ENCODE measurements at regions not wholly inside any gene's neighbourhood (a gene's known extent, or its start where the extent isn't known, plus 50 kb on each side); places are given as distances from the start of the nearest gene placed in this dataset.

DNA sequence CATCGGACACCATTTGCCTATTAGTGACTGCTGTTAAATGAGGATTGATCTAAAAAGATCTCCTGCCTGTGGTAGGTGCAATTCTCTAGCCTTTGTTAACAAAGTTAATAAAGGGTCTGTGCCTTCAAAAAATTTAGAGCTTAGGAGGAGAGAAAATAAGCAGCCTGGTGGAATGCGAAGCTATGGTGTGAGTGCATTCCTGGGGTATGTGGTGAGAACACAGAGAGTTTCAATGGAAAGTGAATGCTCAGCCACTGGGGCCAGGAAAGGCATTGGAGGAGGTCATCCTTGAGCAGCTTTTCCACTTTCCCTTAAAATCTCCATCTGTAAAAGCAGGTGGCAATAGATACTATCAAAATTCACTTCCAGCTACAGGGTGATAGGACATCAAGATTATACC is 331.2 kb upstream of the LRATD1 start:
- TF ChIP-seq, protein P1, sequence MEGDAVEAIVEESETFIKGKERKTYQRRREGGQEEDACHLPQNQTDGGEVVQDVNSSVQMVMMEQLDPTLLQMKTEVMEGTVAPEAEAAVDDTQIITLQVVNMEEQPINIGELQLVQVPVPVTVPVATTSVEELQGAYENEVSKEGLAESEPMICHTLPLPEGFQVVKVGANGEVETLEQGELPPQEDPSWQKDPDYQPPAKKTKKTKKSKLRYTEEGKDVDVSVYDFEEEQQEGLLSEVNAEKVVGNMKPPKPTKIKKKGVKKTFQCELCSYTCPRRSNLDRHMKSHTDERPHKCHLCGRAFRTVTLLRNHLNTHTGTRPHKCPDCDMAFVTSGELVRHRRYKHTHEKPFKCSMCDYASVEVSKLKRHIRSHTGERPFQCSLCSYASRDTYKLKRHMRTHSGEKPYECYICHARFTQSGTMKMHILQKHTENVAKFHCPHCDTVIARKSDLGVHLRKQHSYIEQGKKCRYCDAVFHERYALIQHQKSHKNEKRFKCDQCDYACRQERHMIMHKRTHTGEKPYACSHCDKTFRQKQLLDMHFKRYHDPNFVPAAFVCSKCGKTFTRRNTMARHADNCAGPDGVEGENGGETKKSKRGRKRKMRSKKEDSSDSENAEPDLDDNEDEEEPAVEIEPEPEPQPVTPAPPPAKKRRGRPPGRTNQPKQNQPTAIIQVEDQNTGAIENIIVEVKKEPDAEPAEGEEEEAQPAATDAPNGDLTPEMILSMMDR (IDR thresholded peaks at IDR 0.05) = no peak
- TF ChIP-seq TCF7L2 (IDR thresholded peaks at IDR 0.05; ENCODE audit: low read depth, low read length) = no peak
- no peak for TF ChIP-seq POLR2AphosphoS5 (IDR thresholded peaks at IDR 0.05; ENCODE audit: low read depth, low read length)
- TF ChIP-seq SIN3A (IDR thresholded peaks at IDR 0.05; ENCODE audit: borderline replicate concordance, insufficient read depth, low read depth, low read length) = no peak
- TF ChIP-seq, protein P2, sequence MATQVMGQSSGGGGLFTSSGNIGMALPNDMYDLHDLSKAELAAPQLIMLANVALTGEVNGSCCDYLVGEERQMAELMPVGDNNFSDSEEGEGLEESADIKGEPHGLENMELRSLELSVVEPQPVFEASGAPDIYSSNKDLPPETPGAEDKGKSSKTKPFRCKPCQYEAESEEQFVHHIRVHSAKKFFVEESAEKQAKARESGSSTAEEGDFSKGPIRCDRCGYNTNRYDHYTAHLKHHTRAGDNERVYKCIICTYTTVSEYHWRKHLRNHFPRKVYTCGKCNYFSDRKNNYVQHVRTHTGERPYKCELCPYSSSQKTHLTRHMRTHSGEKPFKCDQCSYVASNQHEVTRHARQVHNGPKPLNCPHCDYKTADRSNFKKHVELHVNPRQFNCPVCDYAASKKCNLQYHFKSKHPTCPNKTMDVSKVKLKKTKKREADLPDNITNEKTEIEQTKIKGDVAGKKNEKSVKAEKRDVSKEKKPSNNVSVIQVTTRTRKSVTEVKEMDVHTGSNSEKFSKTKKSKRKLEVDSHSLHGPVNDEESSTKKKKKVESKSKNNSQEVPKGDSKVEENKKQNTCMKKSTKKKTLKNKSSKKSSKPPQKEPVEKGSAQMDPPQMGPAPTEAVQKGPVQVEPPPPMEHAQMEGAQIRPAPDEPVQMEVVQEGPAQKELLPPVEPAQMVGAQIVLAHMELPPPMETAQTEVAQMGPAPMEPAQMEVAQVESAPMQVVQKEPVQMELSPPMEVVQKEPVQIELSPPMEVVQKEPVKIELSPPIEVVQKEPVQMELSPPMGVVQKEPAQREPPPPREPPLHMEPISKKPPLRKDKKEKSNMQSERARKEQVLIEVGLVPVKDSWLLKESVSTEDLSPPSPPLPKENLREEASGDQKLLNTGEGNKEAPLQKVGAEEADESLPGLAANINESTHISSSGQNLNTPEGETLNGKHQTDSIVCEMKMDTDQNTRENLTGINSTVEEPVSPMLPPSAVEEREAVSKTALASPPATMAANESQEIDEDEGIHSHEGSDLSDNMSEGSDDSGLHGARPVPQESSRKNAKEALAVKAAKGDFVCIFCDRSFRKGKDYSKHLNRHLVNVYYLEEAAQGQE (IDR thresholded peaks at IDR 0.05; ENCODE audit: insufficient read depth in 1 of 2, low read depth in 2 of 2, low read length in 1 of 2) = no peak

All from Panc1 (cell line).